T-cell (primary cell): ENCODE measurements at regions not wholly inside any gene's neighbourhood (a gene's known extent, or its start where the extent isn't known, plus 50 kb on each side); places are given as distances from the start of the nearest gene placed in this dataset.

Experiments used
- ATAC-seq, 4 experiments: fragments of 200-7000 bp in 3 of 4; fragments of 150-1000 bp in 1 of 4; cut with Tn5 transposase; replicated peaks in 1 of 4; 1 replicate in 3 of 4; 2 replicates in 1 of 4; pipeline ENCODE4 v1.10.0; 2021; ENCODE audit warnings: moderate library complexity in 3 of 4, mild to moderate bottlenecking in 2 of 4, moderate number of reproducible peaks in 1 of 4
- CTCF ChIA-PET, 2 donors: fragments of 300-600 bp; sonication (Branson Sonifier 250); formaldehyde crosslinking; loops; one replicate each; lab custom pipeline; 2022; ENCODE audit warnings: antibody characterized with exemption in 2 of 2; lab: Charles Lee
- POLR2A ChIA-PET, 2 donors: fragments of 300-600 bp; sonication (Branson Sonifier 250); formaldehyde crosslinking; loops; one replicate each; lab custom pipeline; 2022; ENCODE audit warnings: antibody characterized with exemption in 2 of 2; lab: Charles Lee
- DNase-seq, 35 experiments: peaks; one replicate each; pipeline versions ENCODE4 v3.0.0 to v3.0.0-alpha.2; 2013 to 2023
- H3K27ac ChIP-seq: one replicate; pipeline ENCODE4 v1.5.1; 2013; ENCODE audit warnings: low read length
- H3K27me3 ChIP-seq, 2 experiments: replicated peaks in 1 of 2; 1 replicate in 1 of 2; 2 replicates in 1 of 2; pipeline versions ENCODE4 v1.6.1 to v1.7.0; 2013; ENCODE audit warnings: low read length in 1 of 2, mixed read lengths in 1 of 2; ENCODE audit not compliant: control insufficient read depth in 2 of 2, insufficient read depth in 2 of 2; ENCODE audit errors: extremely low read depth in 1 of 2
- H3K36me3 ChIP-seq, 2 donors: 1 replicate in 1 of 2; 2 replicates in 1 of 2; pipeline versions ENCODE4 v1.6.1 to v1.7.0; 2013; ENCODE audit warnings: low read length in 1 of 2; ENCODE audit not compliant: control insufficient read depth in 2 of 2, insufficient read depth in 1 of 2; ENCODE audit errors: extremely low read depth in 1 of 2
- H3K4me1 ChIP-seq, 2 experiments: 1 replicate in 1 of 2; 2 replicates in 1 of 2; pipeline versions ENCODE4 v1.6.1 to v1.7.0; 2013; ENCODE audit warnings: low read length in 2 of 2, mixed read lengths in 1 of 2; ENCODE audit not compliant: insufficient read depth in 2 of 2, control insufficient read depth in 1 of 2; ENCODE audit errors: extremely low read depth in 1 of 2
- H3K4me3 ChIP-seq, 2 donors: 1 replicate in 1 of 2; 2 replicates in 1 of 2; pipeline versions ENCODE4 v1.5.1 to v1.7.0; 2013; ENCODE audit warnings: mild to moderate bottlenecking in 2 of 2, low read length in 1 of 2, moderate library complexity in 1 of 2; ENCODE audit not compliant: control insufficient read depth in 1 of 2; ENCODE audit errors: extremely low read depth in 1 of 2
- H3K9me3 ChIP-seq: 2 replicates; pipeline ENCODE4 v1.7.0; 2013
- H3K27ac Mint-ChIP-seq, 2 donors: one replicate each; pipeline ENCODE4 v1.8.0; 2020 to 2021; ENCODE audit warnings: mild to moderate bottlenecking in 2 of 2, mixed read lengths in 2 of 2
- H3K27me3 Mint-ChIP-seq, 2 donors: one replicate each; pipeline ENCODE4 v1.8.0; 2021 to 2022; ENCODE audit warnings: mixed read lengths in 2 of 2
- H3K36me3 Mint-ChIP-seq: one replicate; pipeline ENCODE4 v1.8.0; 2021; ENCODE audit warnings: mixed read lengths
- H3K4me1 Mint-ChIP-seq, 3 donors: one replicate each; pipeline ENCODE4 v1.8.0; 2020 to 2022; ENCODE audit warnings: mixed read lengths in 3 of 3, mild to moderate bottlenecking in 1 of 3
- H3K4me3 Mint-ChIP-seq, 3 donors: one replicate each; pipeline ENCODE4 v1.8.0; 2020 to 2022; ENCODE audit warnings: mild to moderate bottlenecking in 3 of 3, mixed read lengths in 3 of 3, moderate library complexity in 3 of 3
- H3K9me3 Mint-ChIP-seq, 3 donors: one replicate each; pipeline ENCODE4 v1.8.0; 2020 to 2022; ENCODE audit warnings: mixed read lengths in 3 of 3
- WGBS: methylation state at CpG from one replicate; pipeline ENCODE4 v1.1.5; 2013; ENCODE audit warnings: missing lambda C conversion rate; ENCODE audit not compliant: insufficient coverage; 5-methylcytosine and 5-hydroxymethylcytosine counted together

DNA sequence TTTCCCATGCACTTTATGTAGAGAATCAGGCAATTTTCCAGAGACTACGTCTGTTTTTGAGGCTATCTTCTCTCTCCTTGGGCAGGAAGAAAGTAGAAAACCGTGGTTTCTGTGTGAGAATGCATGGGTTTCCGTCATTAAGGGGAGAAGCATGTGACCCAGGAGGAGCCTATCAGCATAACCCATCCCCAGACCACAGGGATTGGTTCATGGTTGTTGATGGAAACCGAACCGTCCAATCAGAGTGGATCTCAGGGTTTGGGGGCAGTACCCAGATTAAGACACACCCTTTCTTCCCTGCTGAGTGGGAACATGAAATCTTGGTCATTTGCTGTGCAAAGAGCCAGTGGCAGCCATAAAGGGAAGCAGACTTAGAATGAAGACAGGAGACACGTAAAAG lies 517.8 kb downstream of the MN1 start:
- H3K9me3 Mint-ChIP-seq: peaks cover 4 to 10% (median 6%) of the 10 kb centered on the region in 3 donors
- ChIA-PET CTCF (no interaction called here), POLR2A (no interaction called here)
- no peaks in the 10 kb centered on the region for H3K36me3 ChIP-seq
- H3K4me3 Mint-ChIP-seq: no peak overlapping the region
- H3K4me1 ChIP-seq: no peaks in the 10 kb centered on the region
- H3K9me3 ChIP-seq: no peaks in the 10 kb centered on the region
- DNase-seq: no peak
- no peak overlapping the region for H3K27ac ChIP-seq
- peaks cover 0 to 9% of the 10 kb centered on the region in 2 experiments for H3K27me3 ChIP-seq
- H3K27ac Mint-ChIP-seq: no peak overlapping the region
- no peaks in the 10 kb centered on the region for H3K36me3 Mint-ChIP-seq
- WGBS: 100% methylated on average over 1 of the region's 6 CpGs
- H3K4me3 ChIP-seq: no peak overlapping the region
- H3K4me1 Mint-ChIP-seq: no peaks in the 10 kb centered on the region
- no peak for ATAC-seq
- peaks cover 3 to 12% of the 10 kb centered on the region in 2 donors for H3K27me3 Mint-ChIP-seq

GRCh38 chr22:27284324-27284723 lies 517.2 kb downstream of the MN1 start:
- no peak overlapping the region for H3K27ac Mint-ChIP-seq
- Histone ChIP-seq H3K9me3 (no peaks in the 10 kb centered on the region), H3K4me1 (no peaks in the 10 kb centered on the region), H3K36me3 (no peaks in the 10 kb centered on the region), H3K27ac (no peak overlapping the region), H3K4me3 (no peak overlapping the region), H3K27me3 (peaks cover 0 to 6% of the 10 kb centered on the region in 2 experiments)
- no peaks in the 10 kb centered on the region for H3K4me1 Mint-ChIP-seq
- peaks cover 1 to 9% of the 10 kb centered on the region in 2 donors for H3K27me3 Mint-ChIP-seq
- DNase-seq (no peak), ATAC-seq (no peak)
- POLR2A ChIA-PET: no interaction called here
- peaks cover 4 to 10% (median 6%) of the 10 kb centered on the region in 3 donors for H3K9me3 Mint-ChIP-seq
- CTCF ChIA-PET: no interaction called here
- WGBS: 100% methylated on average over 5 of the region's 7 CpGs
- H3K4me3 Mint-ChIP-seq: no peak overlapping the region
- no peaks in the 10 kb centered on the region for H3K36me3 Mint-ChIP-seq

GRCh38 chr22:27286711-27287110 lies 514.8 kb downstream of the MN1 start:
- H3K9me3 ChIP-seq: no peaks in the 10 kb centered on the region
- Mint-ChIP-seq H3K27me3 (peaks cover 0 to 6% of the 10 kb centered on the region in 2 donors), H3K36me3 (no peaks in the 10 kb centered on the region), H3K9me3 (peaks cover 4 to 7% (median 4%) of the 10 kb centered on the region in 3 donors), H3K27ac (no peak overlapping the region), H3K4me3 (no peak overlapping the region), H3K4me1 (no peaks in the 10 kb centered on the region)
- no peaks in the 10 kb centered on the region for H3K4me1 ChIP-seq
- DNase-seq (no peak), ATAC-seq (no peak)
- peaks cover 0 to 6% of the 10 kb centered on the region in 2 experiments for H3K27me3 ChIP-seq
- POLR2A ChIA-PET: no interaction called here
- H3K36me3 ChIP-seq: no peaks in the 10 kb centered on the region
- no CpG with 5 or more reads among the region's 5 CpGs for WGBS
- no peak overlapping the region for H3K4me3 ChIP-seq
- CTCF ChIA-PET: no interaction called here
- H3K27ac ChIP-seq: no peak overlapping the region

- Mint-ChIP-seq H3K9me3 (no peaks in the 10 kb centered on the region), H3K27ac (no peak overlapping the region), H3K4me3 (no peak overlapping the region), H3K36me3 (no peaks in the 10 kb centered on the region), H3K27me3 (peaks cover 23 to 35% of the 10 kb centered on the region in 2 donors), H3K4me1 (no peaks in the 10 kb centered on the region)
- H3K27me3 ChIP-seq: peaks cover 0 to 15% of the 10 kb centered on the region in 2 experiments
- ChIA-PET CTCF (no interaction called here), POLR2A (no interaction called here)
- WGBS: 53% methylated on average over 3 of the region's 7 CpGs
- DNase-seq: no peak
- no peaks in the 10 kb centered on the region for H3K4me1 ChIP-seq
- no peak for ATAC-seq
- H3K9me3 ChIP-seq: no peaks in the 10 kb centered on the region
- no peaks in the 10 kb centered on the region for H3K36me3 ChIP-seq
- H3K27ac ChIP-seq: no peak overlapping the region
- H3K4me3 ChIP-seq: no peak overlapping the region
These were observed 508.8 kb downstream of the MN1 start for GRCh38 chr22:27292542-27293299.

- 84% methylated on average over 5 of the region's 12 CpGs for WGBS
- H3K4me3 ChIP-seq: no peak overlapping the region
- ChIA-PET POLR2A (no interaction called here), CTCF (no interaction called here)
- no peak overlapping the region for H3K4me3 Mint-ChIP-seq
- ATAC-seq (no peak), DNase-seq (no peak)
- H3K27me3 Mint-ChIP-seq: peaks cover 31 to 46% of the 10 kb centered on the region in 2 donors
- no peak overlapping the region for H3K27ac ChIP-seq
- no peaks in the 10 kb centered on the region for H3K4me1 ChIP-seq
- peaks cover 0 to 13% of the 10 kb centered on the region in 2 experiments for H3K27me3 ChIP-seq
- no peaks in the 10 kb centered on the region for H3K9me3 ChIP-seq
- H3K36me3 Mint-ChIP-seq: no peaks in the 10 kb centered on the region
- no peaks in the 10 kb centered on the region for H3K36me3 ChIP-seq
- H3K9me3 Mint-ChIP-seq: no peaks in the 10 kb centered on the region
- H3K4me1 Mint-ChIP-seq: peaks cover 0 to 4% (median 0%) of the 10 kb centered on the region in 3 donors
- H3K27ac Mint-ChIP-seq: no peak overlapping the region
These were observed 507.7 kb downstream of the MN1 start for GRCh38 chr22:27293721-27294445.

DNA sequence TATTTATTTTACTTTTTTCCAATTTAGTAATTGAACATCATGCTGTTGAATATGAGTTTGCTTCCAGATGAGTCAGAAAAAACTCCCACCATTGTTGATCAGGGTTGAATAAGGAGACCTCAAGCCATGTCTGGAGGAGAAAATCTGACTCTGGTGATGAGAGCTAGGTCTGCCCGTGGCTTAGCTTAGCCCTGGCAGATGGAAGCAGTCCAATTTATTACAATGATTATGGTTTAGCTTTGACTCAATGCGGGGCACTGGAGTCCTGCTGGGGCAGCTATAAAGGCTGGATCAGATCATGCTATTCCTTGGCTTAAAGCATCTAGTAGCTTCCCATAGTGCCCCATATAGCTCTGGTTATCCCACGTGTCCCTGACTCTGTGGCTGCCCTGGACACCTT lies 506.5 kb downstream of the MN1 start:
- ATAC-seq: no peak
- H3K4me3 Mint-ChIP-seq: no peak overlapping the region

More for the DNA sequence above, 506.5 kb downstream of the MN1 start:
- no peak for DNase-seq
- no peaks in the 10 kb centered on the region for H3K9me3 ChIP-seq
- ChIA-PET POLR2A (no interaction called here), CTCF (no interaction called here)
- H3K27me3 ChIP-seq: peaks cover 0 to 21% of the 10 kb centered on the region in 2 experiments
- Mint-ChIP-seq H3K27me3 (peaks cover 41 to 51% of the 10 kb centered on the region in 2 donors), H3K27ac (no peak overlapping the region), H3K4me1 (peaks cover 0 to 7% (median 0%) of the 10 kb centered on the region in 3 donors), H3K36me3 (no peaks in the 10 kb centered on the region), H3K9me3 (no peaks in the 10 kb centered on the region)
- H3K27ac ChIP-seq: no peak overlapping the region
- H3K36me3 ChIP-seq: no peaks in the 10 kb centered on the region
- WGBS: 68% methylated on average over 3 of the region's 3 CpGs
- H3K4me1 ChIP-seq: no peaks in the 10 kb centered on the region
- H3K4me3 ChIP-seq: no peak overlapping the region
